Endothelial cell of umbilical vein (primary cell): ENCODE measurements at regions not wholly inside any gene's neighbourhood (a gene's known extent, or its start where the extent isn't known, plus 50 kb on each side); places are given as distances from the start of the nearest gene placed in this dataset.

Experiments used
- BruUV-seq: library from RNA; stranded (reverse); fragments of 400-500 nt; replicated peaks from 2 replicates; lab custom pipeline; 2021; lab: Mats Ljungman, UMichigan
- CTCF ChIA-PET: fragments of 300-600, 350-600 bp; sonication (Branson Sonifier 250); formaldehyde crosslinking; loops from one replicate; lab custom pipeline; 2021; ENCODE audit warnings: antibody characterized with exemption, inconsistent platforms; lab: Charles Lee
- POLR2A ChIA-PET: fragments of 300-600, 350-600 bp; sonication (Branson Sonifier 250); formaldehyde crosslinking; loops from one replicate; lab custom pipeline; 2021; ENCODE audit warnings: antibody characterized with exemption, inconsistent platforms; lab: Charles Lee
- DNase-seq: peaks from one replicate; pipeline ENCODE4 v3.0.0-alpha.2; 2011; ENCODE audit warnings: low read depth, low spot score
- FAIRE-seq: peaks from 2 replicates; lab custom pipeline; 2011; peaks lifted over from hg19 to GRCh38; lab: Jason Lieb, UNC
- H2AFZ ChIP-seq: 2 replicates; pipeline ENCODE4 v1.6.0; 2012; ENCODE audit warnings: low read depth, low read length, control low read depth, inconsistent platforms
- H3K27ac ChIP-seq: 2 replicates; pipeline ENCODE4 v1.5.1; 2011; ENCODE audit warnings: low read depth, mild to moderate bottlenecking, control low read depth, low read length, moderate library complexity; ENCODE audit not compliant: insufficient read depth
- H3K27me3 ChIP-seq, 2 experiments: 2 replicates each; pipeline versions ENCODE4 v1.6.0 to v1.6.1; 2011; ENCODE audit warnings: low read length in 2 of 2, mixed read lengths in 1 of 2; ENCODE audit not compliant: control insufficient read depth in 2 of 2, insufficient read depth in 2 of 2
- H3K36me3 ChIP-seq, 2 experiments: 2 replicates in 1 of 2; 3 replicates in 1 of 2; pipeline ENCODE4 v1.5.1; 2011; ENCODE audit warnings: low read length in 2 of 2, mild to moderate bottlenecking in 1 of 2, moderate library complexity in 1 of 2; ENCODE audit not compliant: control insufficient read depth in 2 of 2, insufficient read depth in 2 of 2; ENCODE audit errors: extremely low read depth in 1 of 2
- H3K4me1 ChIP-seq: 3 replicates; pipeline ENCODE4 v1.5.1; 2011; ENCODE audit warnings: mild to moderate bottlenecking, low read length; ENCODE audit not compliant: control insufficient read depth, insufficient read depth; ENCODE audit errors: extremely low read depth
- H3K4me2 ChIP-seq: 2 replicates; pipeline ENCODE4 v1.6.1; 2011; ENCODE audit warnings: low read length, control low read depth, mixed read lengths; ENCODE audit not compliant: insufficient read depth
- H3K4me3 ChIP-seq, 3 experiments: fragments of 200-600 bp in 1 of 3; sonication (generic), shearing (Covaris generic) in 1 of 3; replicated peaks in 1 of 3; 2 replicates each; pipeline ENCODE4 v1.5.1; 2011 to 2016; ENCODE audit warnings: control low read depth in 3 of 3, low read length in 3 of 3, mild to moderate bottlenecking in 2 of 3, inconsistent platforms in 1 of 3, low read depth in 1 of 3, moderate library complexity in 1 of 3; ENCODE audit not compliant: insufficient read depth in 1 of 3
- H3K79me2 ChIP-seq: 2 replicates; pipeline ENCODE4 v1.6.0; 2012; ENCODE audit warnings: low read length, inconsistent platforms; ENCODE audit not compliant: control insufficient read depth, insufficient read depth
- H3K9ac ChIP-seq: replicated peaks from 2 replicates; pipeline ENCODE3; 2011; ENCODE audit warnings: low read length, control low read depth; ENCODE audit not compliant: insufficient read depth; ENCODE audit errors: extremely low read depth
- H3K9me1 ChIP-seq: replicated peaks from 3 replicates; pipeline ENCODE4 v1.6.0; 2011; ENCODE audit warnings: mild to moderate bottlenecking, low read length; ENCODE audit not compliant: control insufficient read depth, insufficient read depth; ENCODE audit errors: extremely low read depth
- H3K9me3 ChIP-seq: replicated peaks from 2 replicates; pipeline ENCODE4 v1.5.1; 2012; ENCODE audit warnings: low read length, inconsistent platforms; ENCODE audit not compliant: control insufficient read depth, insufficient read depth
- H4K20me1 ChIP-seq: replicated peaks from 2 replicates; pipeline ENCODE3; 2011; ENCODE audit warnings: mild to moderate bottlenecking, low read length; ENCODE audit not compliant: control insufficient read depth, insufficient read depth; ENCODE audit errors: extremely low read depth
- EZH2 ChIP-seq: IDR thresholded peaks from 2 replicates; pipeline ENCODE4 v1.6.1; 2012; ENCODE audit warnings: borderline replicate concordance, low read depth, mild to moderate bottlenecking, moderate library complexity, low read length, inconsistent platforms; ENCODE audit not compliant: severe bottlenecking
- FOS ChIP-seq: IDR thresholded peaks from 2 replicates; pipeline ENCODE4 v1.6.1; 2011; ENCODE audit warnings: mild to moderate bottlenecking, low read length, moderate library complexity, borderline replicate concordance; ENCODE audit not compliant: insufficient read depth
- GATA2 ChIP-seq: IDR thresholded peaks from 2 replicates; pipeline ENCODE4 v1.7.0; 2011; ENCODE audit warnings: low read depth, mild to moderate bottlenecking, moderate library complexity, mixed read lengths, low read length; ENCODE audit not compliant: insufficient read length, insufficient read depth
- JUN ChIP-seq: IDR thresholded peaks from 2 replicates; pipeline ENCODE4 v1.6.1; 2011; ENCODE audit warnings: borderline replicate concordance, low read depth; ENCODE audit not compliant: insufficient read length, insufficient read depth
- MYC ChIP-seq: IDR thresholded peaks from one replicate; pipeline ENCODE4 v1.6.1; 2011; ENCODE audit warnings: mild to moderate bottlenecking, low read depth, low read length
- POLR2A ChIP-seq: IDR thresholded peaks from 2 replicates; pipeline ENCODE4 v1.6.1; 2012; ENCODE audit warnings: low read depth, mild to moderate bottlenecking, control low read depth, low read length
- POLR2AphosphoS5 ChIP-seq: IDR thresholded peaks from 2 replicates; pipeline ENCODE4 v1.6.1; 2012; ENCODE audit warnings: low read depth, mild to moderate bottlenecking, control low read depth, low read length, moderate library complexity; ENCODE audit not compliant: insufficient read depth
- dilution Hi-C: fragments of 300-500 bp; cut with MboI; formaldehyde crosslinking; loops from one replicate; pipeline ENCODE4 v1.15.0; 2019; ENCODE audit warnings: low sequenced_read_pairs; ENCODE audit not compliant: extremely low pct_ligation_motif_present
- intact Hi-C: fragments of 100-400 bp; cut with micrococcal nuclease; formaldehyde crosslinking; loops from one replicate; pipeline ENCODE4 v1.10.0; 2022
- TF ChIP-seq, protein P1 (sequence below), 2 donors: IDR thresholded peaks; 1 replicate in 1 of 2; 2 replicates in 1 of 2; pipeline ENCODE4 v1.5.1; 2011; ENCODE audit warnings: low read length in 2 of 2, mild to moderate bottlenecking in 2 of 2, moderate library complexity in 2 of 2, control low read depth in 1 of 2, inconsistent platforms in 1 of 2, low read depth in 1 of 2; ENCODE audit not compliant: insufficient read depth in 1 of 2; ENCODE audit errors: extremely low read depth in 1 of 2
- TF ChIP-seq, protein P2 (sequence below): IDR thresholded peaks from 2 replicates; pipeline ENCODE4 v1.6.1; 2011; ENCODE audit not compliant: insufficient read depth, insufficient read length

GRCh38 chrX:25356456-25356855, 340.7 kb upstream of the ARX start:
- H3K4me2 ChIP-seq = no peak overlapping the region
- DNase-seq = no peak
- TF ChIP-seq, protein P1, sequence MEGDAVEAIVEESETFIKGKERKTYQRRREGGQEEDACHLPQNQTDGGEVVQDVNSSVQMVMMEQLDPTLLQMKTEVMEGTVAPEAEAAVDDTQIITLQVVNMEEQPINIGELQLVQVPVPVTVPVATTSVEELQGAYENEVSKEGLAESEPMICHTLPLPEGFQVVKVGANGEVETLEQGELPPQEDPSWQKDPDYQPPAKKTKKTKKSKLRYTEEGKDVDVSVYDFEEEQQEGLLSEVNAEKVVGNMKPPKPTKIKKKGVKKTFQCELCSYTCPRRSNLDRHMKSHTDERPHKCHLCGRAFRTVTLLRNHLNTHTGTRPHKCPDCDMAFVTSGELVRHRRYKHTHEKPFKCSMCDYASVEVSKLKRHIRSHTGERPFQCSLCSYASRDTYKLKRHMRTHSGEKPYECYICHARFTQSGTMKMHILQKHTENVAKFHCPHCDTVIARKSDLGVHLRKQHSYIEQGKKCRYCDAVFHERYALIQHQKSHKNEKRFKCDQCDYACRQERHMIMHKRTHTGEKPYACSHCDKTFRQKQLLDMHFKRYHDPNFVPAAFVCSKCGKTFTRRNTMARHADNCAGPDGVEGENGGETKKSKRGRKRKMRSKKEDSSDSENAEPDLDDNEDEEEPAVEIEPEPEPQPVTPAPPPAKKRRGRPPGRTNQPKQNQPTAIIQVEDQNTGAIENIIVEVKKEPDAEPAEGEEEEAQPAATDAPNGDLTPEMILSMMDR (IDR thresholded peaks at IDR 0.05; ENCODE audit: extremely low read depth in 1 of 2, insufficient read depth in 1 of 2, low read depth in 1 of 2, low read length in 2 of 2) = no peak
- TF ChIP-seq EZH2 = no peak
- TF ChIP-seq GATA2 = no peak
- TF ChIP-seq, protein P2, sequence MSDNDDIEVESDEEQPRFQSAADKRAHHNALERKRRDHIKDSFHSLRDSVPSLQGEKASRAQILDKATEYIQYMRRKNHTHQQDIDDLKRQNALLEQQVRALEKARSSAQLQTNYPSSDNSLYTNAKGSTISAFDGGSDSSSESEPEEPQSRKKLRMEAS = no peak
- no peak for TF ChIP-seq MYC
- no peak for TF ChIP-seq POLR2A
- no peak for TF ChIP-seq POLR2AphosphoS5
- no peak for TF ChIP-seq JUN
- no peak for TF ChIP-seq FOS
- dilution Hi-C loops = no loop called here
- no peak for FAIRE-seq
- H2AFZ ChIP-seq = no peak overlapping the region
- ChIA-PET POLR2A (no interaction called here), CTCF (no interaction called here)
- no peaks in the 10 kb centered on the region for H3K9me1 ChIP-seq
- H3K9me3 ChIP-seq = no peaks in the 10 kb centered on the region
- H3K27ac ChIP-seq = no peak overlapping the region
- H3K79me2 ChIP-seq = no peaks in the 10 kb centered on the region
- no peaks in the 10 kb centered on the region for H3K36me3 ChIP-seq
- no peaks in the 10 kb centered on the region for H4K20me1 ChIP-seq
- no peak overlapping the region for H3K9ac ChIP-seq
- no peaks in the 10 kb centered on the region for H3K4me1 ChIP-seq
- intact Hi-C loops = no loop called here
- H3K27me3 ChIP-seq = no peaks in the 10 kb centered on the region
- no peak overlapping the region for H3K4me3 ChIP-seq
- no TSS peak for BruUV-seq
